GM23248 (cell line): ENCODE measurements at regions not wholly inside any gene's neighbourhood (a gene's known extent, or its start where the extent isn't known, plus 50 kb on each side); places are given as distances from the start of the nearest gene placed in this dataset.

ENCODE experiments used
- EZH2 ChIP-seq: fragments of 200-600 bp; sonication (generic); IDR thresholded peaks from 2 replicates; pipeline ENCODE4 v1.6.1; 2018; ENCODE audit warnings: antibody characterized with exemption, mild to moderate bottlenecking; ENCODE audit not compliant: insufficient read depth, poor library complexity, severe bottlenecking
- EZH2phosphoT487 ChIP-seq: fragments of 200-600 bp; sonication (generic); IDR thresholded peaks from 2 replicates; pipeline ENCODE4 v1.6.1; 2018; ENCODE audit warnings: antibody characterized with exemption, moderate library complexity, mild to moderate bottlenecking, low read depth; ENCODE audit not compliant: insufficient read depth

- no peak for TF ChIP-seq EZH2
- no peak for TF ChIP-seq EZH2phosphoT487
Observed at GRCh38 chr17:65283704-65284103, 146.5 kb downstream of the RGS9 start.
